D341Med (cell line): ENCODE measurements at regions not wholly inside any gene's neighbourhood (a gene's known extent, or its start where the extent isn't known, plus 50 kb on each side); places are given as distances from the start of the nearest gene placed in this dataset.

ENCODE experiments used
- DNase-seq: peaks from one replicate; pipeline ENCODE4 v3.0.0; 2012; ENCODE audit warnings: low spot score

DNA sequence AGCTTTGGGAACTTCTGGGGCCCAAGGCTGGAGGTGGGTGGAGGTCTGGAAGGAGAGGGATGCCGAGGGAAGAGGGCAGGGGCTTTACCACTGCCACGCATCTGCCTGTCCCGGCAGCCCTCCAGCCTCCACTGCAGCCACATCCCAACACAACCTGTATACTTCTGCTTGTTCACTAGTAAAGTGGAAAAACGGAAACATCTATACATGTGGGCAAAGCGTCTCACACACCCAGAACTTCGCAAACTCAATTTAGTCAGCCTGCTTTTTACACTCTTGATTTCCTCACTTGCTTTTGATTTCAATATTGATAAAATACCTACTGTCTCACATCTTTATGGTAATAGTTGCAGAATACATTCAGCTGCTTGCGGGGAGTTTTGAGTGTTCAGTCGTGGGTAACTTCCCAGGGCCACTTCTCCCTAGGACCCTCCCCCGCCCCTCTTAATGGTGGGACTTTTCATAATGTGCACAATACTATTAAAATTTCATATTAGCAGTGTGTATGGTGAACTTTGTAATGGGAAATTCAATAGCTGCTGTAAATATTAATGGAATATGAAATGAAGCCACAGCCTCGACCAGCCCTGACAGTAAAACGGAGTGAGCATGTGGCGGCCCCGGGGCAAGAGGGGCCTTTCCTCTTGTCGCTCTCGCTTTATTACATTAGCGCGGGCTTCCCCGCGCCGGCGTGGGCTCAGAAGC lies 85.2 kb downstream of the NR2F2 start:
- no peak for DNase-seq

DNA sequence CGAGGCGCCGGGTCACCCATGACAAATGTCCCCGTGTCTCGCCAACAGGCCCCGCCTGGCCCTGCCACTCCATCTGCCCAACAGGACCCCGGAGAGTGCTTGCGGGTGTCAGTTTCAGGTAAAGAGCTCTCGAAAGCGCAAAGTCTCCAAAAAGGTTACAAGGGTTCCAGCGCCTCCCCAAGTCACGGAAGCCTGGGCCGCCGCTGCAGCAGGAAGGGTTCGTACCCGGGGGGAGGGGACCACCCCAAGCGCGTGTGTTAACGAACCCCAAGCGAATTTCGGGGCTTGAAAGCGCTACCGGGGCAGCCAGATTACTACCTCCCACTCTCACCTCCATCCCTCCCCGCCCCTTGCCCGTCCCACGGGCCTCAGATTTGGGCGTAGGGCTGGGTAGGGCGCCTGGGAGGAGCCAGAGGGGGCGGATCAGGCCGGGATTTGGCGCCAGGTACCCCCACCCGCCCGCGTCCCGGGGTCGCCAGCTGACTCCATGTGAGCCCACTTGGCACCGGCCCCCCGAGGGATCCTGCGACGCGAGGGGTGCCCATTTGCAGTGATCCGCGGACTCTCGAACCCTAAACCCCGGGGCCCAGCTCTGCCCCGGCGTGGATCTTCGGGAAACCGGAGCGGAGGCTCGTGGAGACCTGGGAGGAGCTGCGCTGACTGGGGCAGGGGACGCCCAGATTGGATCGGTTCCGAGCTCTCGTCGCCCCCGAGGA lies 85.9 kb downstream of the NR2F2 start:
- peak; percentile 42 for DNase-seq

DNA sequence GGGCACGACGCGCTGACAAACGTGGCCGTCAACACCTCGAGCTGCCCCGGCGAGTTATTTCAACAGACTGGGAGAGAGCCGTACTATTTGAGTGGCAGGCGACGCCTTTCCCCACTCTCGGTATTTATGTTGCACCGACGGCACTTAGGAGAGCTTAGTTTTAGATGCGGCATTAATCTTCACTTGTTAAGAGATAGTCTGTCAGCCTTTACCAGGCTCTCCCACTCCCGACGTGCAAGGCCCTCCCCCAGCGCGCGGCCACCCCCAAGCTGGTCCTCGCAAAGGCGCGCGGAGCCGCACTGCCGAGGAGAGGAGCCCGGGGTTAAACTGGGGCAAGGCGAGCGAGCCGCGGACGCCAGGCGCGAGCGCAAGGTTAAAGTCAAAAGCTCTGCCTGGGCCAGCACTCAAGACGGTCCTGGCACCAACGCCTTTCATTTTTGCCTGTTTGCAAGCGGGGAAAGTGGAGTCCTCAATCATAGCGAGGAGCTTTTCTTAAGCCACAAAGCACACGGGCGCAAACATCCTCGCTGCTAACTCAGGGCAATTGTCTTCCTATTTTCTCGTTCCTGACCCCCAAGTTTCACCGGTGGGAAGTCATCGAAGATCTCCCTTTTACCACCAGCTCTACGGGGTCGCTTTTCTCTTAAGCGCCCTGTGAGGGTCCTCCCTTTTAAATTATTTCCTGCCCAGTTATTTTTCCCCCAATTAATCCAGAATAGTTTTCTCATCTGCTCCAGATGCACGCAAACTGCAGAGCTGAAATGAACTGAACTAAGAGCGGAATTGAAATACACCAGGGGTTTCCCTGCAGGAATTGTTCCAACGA lies 86.6 kb downstream of the NR2F2 start:
- peak; percentile 48 for DNase-seq

GRCh38 chr15:96417760-96418130 lies 87.2 kb downstream of the NR2F2 start:
- DNase-seq, result no peak

- no peak for DNase-seq
Measured at GRCh38 chr15:96418146-96418545, 87.6 kb downstream of the NR2F2 start.

- DNase-seq, result no peak
Measured at GRCh38 chr15:96421178-96421601, 90.7 kb downstream of the NR2F2 start.

GRCh38 chr15:96422125-96422524 lies 91.6 kb downstream of the NR2F2 start:
- DNase-seq, result no peak

DNA sequence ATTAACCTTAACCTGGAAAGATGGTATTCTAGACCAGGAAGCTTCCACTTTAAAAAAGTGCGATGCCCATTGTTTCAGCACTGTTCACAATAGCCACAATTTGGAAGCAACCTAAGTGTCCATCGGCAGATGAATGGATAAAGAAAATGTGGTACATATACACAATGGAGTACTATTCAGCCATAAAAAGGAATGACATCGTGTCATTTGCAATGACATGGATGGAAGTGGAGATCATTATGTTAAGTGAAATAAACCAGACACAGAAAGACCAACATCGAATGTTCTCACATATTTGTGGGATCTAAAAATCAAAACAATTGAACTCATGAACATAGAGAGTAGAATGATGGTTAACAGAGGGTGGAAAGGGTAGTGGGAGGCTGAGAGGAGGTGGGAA lies 94.2 kb downstream of the NR2F2 start:
- DNase-seq, result no peak

DNA sequence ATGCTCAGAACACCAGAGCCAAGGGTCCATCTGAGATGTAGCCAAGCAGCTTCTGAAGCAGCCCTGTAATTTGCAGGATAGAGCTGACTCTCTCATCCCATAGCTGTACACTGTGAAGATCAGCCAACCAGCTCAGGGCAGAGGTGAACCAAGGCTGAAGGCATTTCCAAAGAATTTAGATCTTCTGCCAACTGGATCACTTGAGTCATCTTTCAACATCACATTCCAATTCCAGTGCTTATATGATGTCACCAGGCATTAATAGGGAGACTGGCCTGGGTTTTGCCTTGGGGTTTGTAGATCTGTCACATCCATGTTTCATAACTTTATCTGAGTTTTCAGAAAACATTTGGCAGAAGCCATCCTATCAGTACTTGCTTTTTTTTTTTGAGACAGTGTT lies 98.2 kb downstream of the NR2F2 start:
- DNase-seq, result no peak

- no peak for DNase-seq
Measured at GRCh38 chr15:96431786-96432185, 101.3 kb downstream of the NR2F2 start.

GRCh38 chr15:96435022-96435421 lies 104.5 kb downstream of the NR2F2 start:
- no peak for DNase-seq

- DNase-seq, result no peak
Measured at GRCh38 chr15:96435841-96436240, 105.3 kb downstream of the NR2F2 start.

DNA sequence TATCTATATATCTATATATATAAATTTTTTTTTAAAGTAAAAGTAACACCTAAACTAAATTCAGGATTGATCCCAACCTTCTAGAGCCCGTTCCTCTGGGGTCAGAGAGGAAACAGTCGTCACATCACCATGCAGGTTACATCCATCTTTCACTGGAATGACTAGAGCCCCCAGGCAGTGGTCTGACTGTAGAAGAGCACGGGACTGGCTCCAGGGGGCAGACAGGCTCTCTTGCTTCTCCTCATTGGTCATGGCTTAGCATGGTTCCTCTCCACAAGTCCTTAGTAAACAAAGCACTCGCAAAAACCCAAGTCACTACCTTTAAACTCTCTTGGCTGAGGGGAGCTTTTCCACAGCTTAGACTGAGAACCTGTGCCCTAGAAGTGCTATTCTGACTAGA lies 110.5 kb downstream of the NR2F2 start:
- no peak for DNase-seq

DNA sequence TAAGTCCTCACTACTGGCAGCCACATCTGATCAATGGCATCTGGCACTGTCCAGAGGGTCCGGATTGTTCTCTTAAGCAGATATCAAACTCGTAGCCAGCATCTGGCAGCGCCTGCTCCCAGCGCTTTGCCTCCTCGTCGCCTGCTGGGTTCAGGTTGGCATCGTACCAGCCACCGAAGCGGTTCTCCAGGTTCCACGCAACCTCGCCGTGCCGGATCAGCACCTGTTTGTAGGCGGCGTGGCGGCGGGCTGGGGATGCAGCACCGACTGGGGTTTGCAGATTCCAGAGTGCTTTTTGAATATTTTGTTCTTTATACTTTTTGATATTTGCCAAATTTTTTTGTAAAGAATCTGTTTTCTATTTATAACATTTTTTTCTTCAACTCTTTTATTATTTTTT lies 111.6 kb downstream of the NR2F2 start:
- no peak for DNase-seq

- no peak for DNase-seq
Measured at GRCh38 chr15:96444865-96445264, 114.4 kb downstream of the NR2F2 start.

DNA sequence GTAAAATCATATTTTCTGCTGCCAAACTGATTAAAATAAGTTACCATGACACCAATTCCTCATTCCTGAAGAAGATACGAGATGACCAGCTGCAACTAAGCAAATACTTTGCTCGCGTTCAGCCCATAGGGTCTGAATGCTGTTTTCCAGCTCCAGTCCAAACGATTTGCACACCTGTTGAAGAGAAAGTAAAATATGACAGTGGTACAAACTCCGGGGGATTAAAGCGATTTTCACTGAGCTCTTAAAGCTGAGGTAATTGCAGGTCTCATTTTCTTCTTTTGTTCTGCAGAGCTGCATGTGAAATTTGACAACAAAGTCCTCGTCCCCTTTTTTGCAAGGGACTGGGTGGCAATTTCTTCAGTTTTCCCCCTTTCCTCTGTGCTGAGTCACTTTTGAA lies 118.4 kb downstream of the NR2F2 start:
- no peak for DNase-seq

DNA sequence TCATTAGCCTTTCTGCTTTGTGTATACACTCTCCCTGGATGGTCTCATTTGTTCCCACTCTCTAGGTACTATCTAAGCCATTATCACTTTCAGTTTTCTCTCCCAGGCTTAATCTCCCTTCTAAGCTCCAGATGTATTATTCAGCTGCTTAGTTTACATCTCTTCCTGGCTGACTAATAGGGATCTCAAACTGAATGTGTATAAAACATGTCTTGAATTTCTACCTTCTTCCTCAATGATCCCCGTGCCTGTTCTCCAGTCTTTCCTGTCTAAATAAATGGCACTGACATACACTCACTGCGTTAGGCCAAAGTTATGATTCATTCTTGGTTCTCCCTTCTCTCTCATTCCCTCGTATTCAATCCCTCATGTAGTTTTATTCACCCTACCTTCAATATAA lies 127.3 kb downstream of the NR2F2 start:
- DNase-seq, result no peak

GRCh38 chr15:96460106-96460505 lies 129.6 kb downstream of the NR2F2 start:
- DNase-seq, result no peak

DNA sequence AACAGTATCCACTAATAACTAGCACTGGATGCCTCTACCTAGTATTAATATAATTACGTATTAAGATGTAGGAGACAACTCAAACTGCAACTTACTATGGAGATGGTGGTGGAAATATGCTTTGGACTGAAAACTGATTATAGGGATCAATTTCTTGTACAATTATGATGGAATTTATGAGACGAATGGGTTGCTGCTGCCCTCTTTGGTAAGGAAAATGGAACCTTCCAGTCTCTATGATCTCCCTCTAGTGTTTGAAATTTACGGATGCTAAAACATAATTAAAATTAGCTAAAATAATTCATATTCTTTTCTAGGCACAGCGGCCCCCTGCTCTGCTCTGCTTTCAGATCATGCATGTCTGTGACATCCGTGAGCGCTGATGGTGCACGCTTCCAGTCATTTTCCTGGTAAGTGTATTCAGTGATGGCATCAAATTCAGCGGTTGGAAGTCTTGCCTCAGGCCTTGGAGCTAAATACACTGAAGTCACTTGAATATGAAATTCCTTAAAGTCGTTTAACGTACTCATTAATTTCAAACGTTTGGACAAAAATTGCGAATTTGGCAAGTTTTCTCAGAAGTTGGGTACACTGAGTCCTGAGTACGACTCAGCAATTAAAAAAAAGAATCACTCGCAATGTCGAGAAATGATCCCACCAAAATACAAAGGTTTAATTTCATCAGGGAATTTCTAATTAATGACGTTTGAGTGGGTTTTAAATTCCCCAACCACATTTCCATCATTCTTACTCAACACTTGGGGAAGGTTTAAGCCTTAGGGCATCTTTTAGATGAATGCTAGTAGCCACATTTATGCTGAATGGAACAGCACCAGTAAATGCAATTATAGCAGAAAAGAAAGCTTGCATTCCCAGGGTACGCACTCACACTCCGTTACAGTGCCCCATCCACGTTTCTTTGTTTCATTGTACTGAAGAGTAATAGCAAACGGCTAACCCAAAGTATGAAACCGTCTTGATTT lies 132.6 kb downstream of the NR2F2 start:
- no peak for DNase-seq

DNA sequence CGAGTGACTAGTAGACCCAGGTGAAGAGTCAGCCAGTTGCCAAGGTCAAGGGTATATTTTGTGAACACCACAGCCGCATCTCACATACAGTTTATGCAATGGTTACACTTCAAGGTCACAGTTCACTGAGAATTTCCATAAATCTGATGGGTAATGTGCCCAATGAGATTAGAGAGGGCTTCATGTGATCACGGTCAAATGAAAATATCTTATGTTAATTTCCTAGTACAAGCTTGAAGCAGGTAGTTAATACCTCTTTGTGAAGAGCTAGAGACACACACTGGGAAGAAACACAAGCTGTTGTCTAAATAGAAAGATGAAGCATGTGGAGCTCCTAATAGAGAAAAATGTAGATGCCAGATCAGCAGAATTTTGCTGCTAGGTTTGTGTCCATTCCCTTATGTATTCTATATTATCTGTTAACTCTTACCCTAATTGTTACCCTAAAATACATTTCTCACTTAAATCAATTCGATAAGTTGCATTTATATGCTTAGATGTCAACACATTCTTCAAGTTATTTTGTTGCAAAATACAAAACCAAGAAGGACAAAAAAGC lies 136.0 kb downstream of the NR2F2 start:
- no peak for DNase-seq

- no peak for DNase-seq
Measured at GRCh38 chr15:96468036-96468435, 137.5 kb downstream of the NR2F2 start.
